Right lobe of liver (tissue), 4 donors: ENCODE measurements at regions not wholly inside any gene's neighbourhood (a gene's known extent, or its start where the extent isn't known, plus 50 kb on each side); places are given as distances from the start of the nearest gene placed in this dataset.

Experiments
- CTCF ChIP-seq, 4 donors: fragments of 200-600 bp in 3 of 4; fragments of 450-650 bp in 1 of 4; IDR thresholded peaks; one replicate each; pipeline versions ENCODE4 v1.5.1 to v1.8.0; 2016 to 2022; ENCODE audit warnings: antibody characterized with exemption in 4 of 4, mild to moderate bottlenecking in 2 of 4
- POLR2A ChIP-seq: fragments of 450-650 bp; IDR thresholded peaks from one replicate; pipeline ENCODE4 v1.6.1; 2017; ENCODE audit warnings: antibody characterized with exemption, mild to moderate bottlenecking
- donor health status: DM: no; HTN: no; CAD: no.
- donor health status: DM: no; HTN: no; CAD: no.
- donor health status: DM: no; HTN: yes; CAD: no.

GRCh38 chrX:82742351-82742750 is 765.7 kb upstream of the POU3F4 start:
- no peak for TF ChIP-seq CTCF (IDR thresholded peaks at IDR 0.05)
- TF ChIP-seq POLR2A: no peak
